ENCODE measurements at regions not wholly inside any gene's neighbourhood (a gene's known extent, or its start where the extent isn't known, plus 50 kb on each side); places are given as distances from the start of the nearest gene placed in this dataset.

DNA sequence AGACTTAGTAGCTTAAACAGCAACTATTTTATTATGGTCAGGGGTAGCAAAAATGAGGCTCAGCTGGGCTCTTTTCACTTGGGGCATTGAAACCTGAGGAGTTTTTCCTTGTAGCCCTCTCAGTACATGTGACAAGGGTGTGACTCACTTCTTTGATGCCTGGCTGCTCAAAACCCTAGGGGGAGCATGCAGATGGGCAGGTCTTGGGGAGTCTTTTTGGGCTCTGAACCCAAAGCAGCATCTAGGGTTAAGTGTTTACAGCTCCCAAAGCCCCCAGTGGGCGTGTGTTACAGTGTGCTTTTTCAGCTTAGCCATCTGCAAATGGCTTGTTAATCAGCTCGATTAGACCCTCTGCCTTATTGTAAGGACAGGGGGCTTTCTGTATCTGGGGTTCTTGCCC lies 1752.7 kb downstream of the PCDH7 start:
- no peaks in the 10 kb centered on the region for H3K9me3 ChIP-seq (replicated peaks in 1 of 2; ENCODE audit: control insufficient read depth in 1 of 2, insufficient read depth in 1 of 2, low read length in 2 of 2)
- intact Hi-C loops (cut with micrococcal nuclease), result no loop called here
- no peak overlapping the region for H3K4me3 ChIP-seq (replicated peaks in 1 of 3; ENCODE audit: low read depth in 2 of 3, low read length in 3 of 3)
- no peaks in the 10 kb centered on the region for H4K20me1 ChIP-seq (ENCODE audit: insufficient read depth, low read length)
- Mint-ChIP-seq H3K27me3 (ENCODE audit: low read depth in 3 of 3) (peaks cover 0 to 3% (median 0%) of the 10 kb centered on the region in 3 donors), H3K9me3 (no peaks in the 10 kb centered on the region), H3K27ac (no peak overlapping the region), H3K36me3 (no peaks in the 10 kb centered on the region), H3K4me3 (no peak overlapping the region), H3K4me1 (no peaks in the 10 kb centered on the region)
- DNase-seq, result no peak
- H3K4me2 ChIP-seq (replicated peaks; ENCODE audit: extremely low read depth, low read length, poor library complexity, severe bottlenecking), result no peak overlapping the region
- H3K27me3 ChIP-seq (ENCODE audit: control insufficient read depth in 2 of 2, insufficient read depth in 2 of 2, low read length in 2 of 2), result no peaks in the 10 kb centered on the region
- H3K27ac ChIP-seq (ENCODE audit: low read depth in 1 of 2, low read length in 2 of 2), result no peak overlapping the region
- no peaks in the 10 kb centered on the region for H3K79me2 ChIP-seq (ENCODE audit: insufficient read depth, low read length)
- no peak overlapping the region for H2AFZ ChIP-seq (ENCODE audit: insufficient read depth, low read depth, low read length, poor library complexity, severe bottlenecking)
- 82% methylated on average over 2 of the region's 2 CpGs for WGBS (ENCODE audit: insufficient coverage)
- H3K9ac ChIP-seq (ENCODE audit: insufficient read depth, low read length, poor library complexity, severe bottlenecking), result no peak overlapping the region
- H3K4me1 ChIP-seq (ENCODE audit: control insufficient read depth in 1 of 2, insufficient read depth in 2 of 2, low read length in 2 of 2), result no peaks in the 10 kb centered on the region
- TF ChIP-seq, protein P1, sequence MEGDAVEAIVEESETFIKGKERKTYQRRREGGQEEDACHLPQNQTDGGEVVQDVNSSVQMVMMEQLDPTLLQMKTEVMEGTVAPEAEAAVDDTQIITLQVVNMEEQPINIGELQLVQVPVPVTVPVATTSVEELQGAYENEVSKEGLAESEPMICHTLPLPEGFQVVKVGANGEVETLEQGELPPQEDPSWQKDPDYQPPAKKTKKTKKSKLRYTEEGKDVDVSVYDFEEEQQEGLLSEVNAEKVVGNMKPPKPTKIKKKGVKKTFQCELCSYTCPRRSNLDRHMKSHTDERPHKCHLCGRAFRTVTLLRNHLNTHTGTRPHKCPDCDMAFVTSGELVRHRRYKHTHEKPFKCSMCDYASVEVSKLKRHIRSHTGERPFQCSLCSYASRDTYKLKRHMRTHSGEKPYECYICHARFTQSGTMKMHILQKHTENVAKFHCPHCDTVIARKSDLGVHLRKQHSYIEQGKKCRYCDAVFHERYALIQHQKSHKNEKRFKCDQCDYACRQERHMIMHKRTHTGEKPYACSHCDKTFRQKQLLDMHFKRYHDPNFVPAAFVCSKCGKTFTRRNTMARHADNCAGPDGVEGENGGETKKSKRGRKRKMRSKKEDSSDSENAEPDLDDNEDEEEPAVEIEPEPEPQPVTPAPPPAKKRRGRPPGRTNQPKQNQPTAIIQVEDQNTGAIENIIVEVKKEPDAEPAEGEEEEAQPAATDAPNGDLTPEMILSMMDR (IDR thresholded peaks at IDR 0.05), result no peak
- no peaks in the 10 kb centered on the region for H3K36me3 ChIP-seq (replicated peaks in 1 of 2; ENCODE audit: control insufficient read depth in 1 of 2, insufficient read depth in 2 of 2, low read length in 2 of 2)

DNA sequence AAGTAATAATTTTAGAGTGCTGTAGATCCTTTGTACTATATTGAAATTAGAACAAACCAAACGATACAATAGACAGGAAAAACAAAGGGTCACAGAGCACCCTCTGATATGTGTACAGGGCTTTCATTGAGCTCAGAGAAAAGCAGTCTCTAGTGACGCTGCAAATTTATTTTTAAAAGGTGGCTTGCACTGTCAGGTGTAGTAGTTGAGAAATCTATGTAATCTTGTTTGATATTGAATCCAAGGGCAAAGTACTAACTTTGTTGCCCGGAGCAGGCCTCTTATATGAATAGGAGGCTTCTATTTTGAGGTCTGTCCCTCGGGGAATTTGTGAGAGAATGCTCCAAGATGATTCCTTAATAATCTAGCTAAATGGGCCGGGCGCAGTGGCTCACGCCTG lies 1755.5 kb downstream of the PCDH7 start:
- Histone ChIP-seq H3K79me2 (ENCODE audit: insufficient read depth, low read length) (no peaks in the 10 kb centered on the region), H2AFZ (ENCODE audit: insufficient read depth, low read depth, low read length, poor library complexity, severe bottlenecking) (no peak overlapping the region), H3K27me3 (ENCODE audit: control insufficient read depth in 2 of 2, insufficient read depth in 2 of 2, low read length in 2 of 2) (no peaks in the 10 kb centered on the region), H4K20me1 (ENCODE audit: insufficient read depth, low read length) (no peaks in the 10 kb centered on the region), H3K4me3 (replicated peaks in 1 of 3; ENCODE audit: low read depth in 2 of 3, low read length in 3 of 3) (no peak overlapping the region), H3K27ac (ENCODE audit: low read depth in 1 of 2, low read length in 2 of 2) (no peak overlapping the region), H3K4me2 (replicated peaks; ENCODE audit: extremely low read depth, low read length, poor library complexity, severe bottlenecking) (no peak overlapping the region), H3K4me1 (ENCODE audit: control insufficient read depth in 1 of 2, insufficient read depth in 2 of 2, low read length in 2 of 2) (no peaks in the 10 kb centered on the region), H3K9me3 (replicated peaks in 1 of 2; ENCODE audit: control insufficient read depth in 1 of 2, insufficient read depth in 1 of 2, low read length in 2 of 2) (no peaks in the 10 kb centered on the region), H3K9ac (ENCODE audit: insufficient read depth, low read length, poor library complexity, severe bottlenecking) (no peak overlapping the region), H3K36me3 (replicated peaks in 1 of 2; ENCODE audit: control insufficient read depth in 1 of 2, insufficient read depth in 2 of 2, low read length in 2 of 2) (no peaks in the 10 kb centered on the region)
- no peaks in the 10 kb centered on the region for H3K9me3 Mint-ChIP-seq
- no peaks in the 10 kb centered on the region for H3K4me1 Mint-ChIP-seq
- H3K27me3 Mint-ChIP-seq (ENCODE audit: low read depth in 3 of 3), result peaks cover 0 to 1% (median 0%) of the 10 kb centered on the region in 3 donors
- H3K27ac Mint-ChIP-seq, result no peak overlapping the region
- DNase-seq, result no peak
- intact Hi-C loops (cut with micrococcal nuclease), result no loop called here
- no peak overlapping the region for H3K4me3 Mint-ChIP-seq
- WGBS (ENCODE audit: insufficient coverage), result 100% methylated on average over 5 of the region's 7 CpGs
- H3K36me3 Mint-ChIP-seq, result no peaks in the 10 kb centered on the region
- TF ChIP-seq, protein P1 (IDR thresholded peaks at IDR 0.05), result no peak
